ENCODE measurements at regions not wholly inside any gene's neighbourhood (a gene's known extent, or its start where the extent isn't known, plus 50 kb on each side); places are given as distances from the start of the nearest gene placed in this dataset.

DNA sequence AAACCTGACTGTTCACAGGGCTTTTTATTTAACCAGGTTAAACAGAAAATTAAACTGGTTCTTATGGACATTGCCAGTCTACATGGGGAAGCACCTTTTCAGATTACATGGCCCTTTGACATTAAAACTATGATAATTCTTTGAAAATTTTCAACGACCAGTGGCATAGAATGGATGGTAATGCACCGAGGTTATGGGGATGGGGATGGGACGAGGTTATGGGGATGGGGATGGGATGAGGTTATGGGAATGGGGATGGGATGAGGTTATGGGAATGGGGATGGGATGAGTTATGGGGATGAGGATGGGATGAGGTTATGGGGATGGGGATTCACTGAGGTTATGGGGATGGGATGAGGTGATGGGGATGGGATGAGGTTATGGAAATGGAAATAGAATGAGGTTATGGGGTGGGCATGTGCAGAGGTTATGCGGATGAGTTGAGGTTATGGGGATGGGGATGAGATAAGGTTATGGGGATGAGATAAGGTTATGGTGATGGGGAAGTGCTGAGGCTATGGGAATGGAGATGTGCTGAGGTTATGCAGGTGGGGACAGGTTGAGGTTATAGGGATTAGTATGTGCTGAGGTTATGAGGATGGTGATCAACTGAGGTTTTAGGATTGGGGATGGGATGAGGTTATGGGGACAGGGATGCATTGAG is 541.9 kb downstream of the CDH26 start:
- H3K9me2 ChIP-seq (replicated peaks; ENCODE audit: insufficient read depth, low read length) = no peaks in the 10 kb centered on the region
- H2AFZ ChIP-seq (ENCODE audit: low read length) = no peak overlapping the region
- H3K4me3 ChIP-seq (ENCODE audit: low read length) = no peak overlapping the region
- H3K27me3 ChIP-seq (ENCODE audit: low read length) = no peaks in the 10 kb centered on the region; the same call in 1 of the 2 replicates
- no peak overlapping the region for H3K9ac ChIP-seq (ENCODE audit: low read length)
- no peaks in the 10 kb centered on the region for H4K20me1 ChIP-seq (ENCODE audit: insufficient read depth, low read depth, low read length)
- no peak overlapping the region for H3K4me2 ChIP-seq (ENCODE audit: low read depth, low read length, poor library complexity, severe bottlenecking)
- H3K79me2 ChIP-seq (ENCODE audit: low read length) = no peaks in the 10 kb centered on the region
- H3K4me1 ChIP-seq (ENCODE audit: low read length) = no peaks in the 10 kb centered on the region
- H3K27ac ChIP-seq (ENCODE audit: low read length) = no peak overlapping the region
- no peaks in the 10 kb centered on the region for H3K36me3 ChIP-seq (ENCODE audit: insufficient read depth, low read length)
- H3K9me3 ChIP-seq (ENCODE audit: low read length) = no peaks in the 10 kb centered on the region
- no peak for DNase-seq

DNA sequence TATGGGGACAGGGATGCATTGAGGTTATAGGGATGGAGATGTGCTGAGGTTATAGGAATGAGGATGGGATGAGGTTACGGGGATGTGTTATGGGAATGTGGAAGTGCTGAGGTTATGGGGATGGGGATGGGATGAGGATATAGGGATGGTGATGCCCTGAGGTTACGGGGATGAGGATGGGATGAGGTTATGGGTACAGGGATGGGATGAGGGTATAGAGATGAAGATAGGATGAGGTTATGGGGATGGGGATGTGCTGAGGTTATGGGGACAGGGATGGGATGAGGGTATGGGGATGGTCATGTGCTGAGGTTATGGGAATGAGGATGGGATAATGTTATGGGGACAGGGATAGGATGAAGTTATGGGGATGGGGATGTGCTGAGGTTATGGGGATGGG is 542.8 kb downstream of the CDH26 start:
- H3K4me2 ChIP-seq (ENCODE audit: low read depth, low read length, poor library complexity, severe bottlenecking) = no peak overlapping the region
- no peaks in the 10 kb centered on the region for H3K36me3 ChIP-seq (ENCODE audit: insufficient read depth, low read length)
- no peak overlapping the region for H3K4me3 ChIP-seq (ENCODE audit: low read length)
- H3K79me2 ChIP-seq (ENCODE audit: low read length) = no peaks in the 10 kb centered on the region
- DNase-seq = no peak
- H3K27ac ChIP-seq (ENCODE audit: low read length) = no peak overlapping the region
- H3K27me3 ChIP-seq (ENCODE audit: low read length) = no peaks in the 10 kb centered on the region; the same call in 1 of the 2 replicates
- H3K9me2 ChIP-seq (replicated peaks; ENCODE audit: insufficient read depth, low read length) = no peaks in the 10 kb centered on the region
- no peak overlapping the region for H2AFZ ChIP-seq (ENCODE audit: low read length)
- H3K4me1 ChIP-seq (ENCODE audit: low read length) = no peaks in the 10 kb centered on the region
- H3K9me3 ChIP-seq (ENCODE audit: low read length) = no peaks in the 10 kb centered on the region
- no peak overlapping the region for H3K9ac ChIP-seq (ENCODE audit: low read length)
- H4K20me1 ChIP-seq (ENCODE audit: insufficient read depth, low read depth, low read length) = no peaks in the 10 kb centered on the region

DNA sequence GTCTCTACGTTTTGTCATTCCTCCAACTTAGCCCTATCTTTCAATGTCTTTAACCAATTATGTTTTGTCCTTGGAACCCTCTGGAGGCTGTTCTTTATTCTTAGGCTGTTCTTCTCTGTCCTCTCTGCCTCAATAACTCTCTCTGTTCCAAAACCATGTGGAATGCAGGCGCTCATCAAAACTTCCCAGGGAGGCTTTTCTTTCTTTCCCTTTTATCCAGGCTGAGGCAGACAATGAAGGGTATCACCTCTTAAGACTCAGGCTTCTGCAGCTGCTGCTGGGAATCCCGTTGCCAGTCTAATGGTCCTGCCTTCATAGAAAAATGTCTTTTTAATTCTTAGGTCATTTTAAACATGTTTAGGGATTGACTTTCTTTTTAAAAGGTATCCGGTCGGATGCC is 544.7 kb downstream of the CDH26 start:
- DNase-seq = no peak
- Histone ChIP-seq H3K27ac (ENCODE audit: low read length) (no peak overlapping the region), H4K20me1 (ENCODE audit: insufficient read depth, low read depth, low read length) (no peaks in the 10 kb centered on the region), H3K9me3 (ENCODE audit: low read length) (no peaks in the 10 kb centered on the region), H3K9me2 (replicated peaks; ENCODE audit: insufficient read depth, low read length) (no peaks in the 10 kb centered on the region), H3K36me3 (ENCODE audit: insufficient read depth, low read length) (no peaks in the 10 kb centered on the region), H2AFZ (ENCODE audit: low read length) (no peak overlapping the region), H3K4me2 (ENCODE audit: low read depth, low read length, poor library complexity, severe bottlenecking) (no peak overlapping the region), H3K4me1 (ENCODE audit: low read length) (no peaks in the 10 kb centered on the region), H3K4me3 (ENCODE audit: low read length) (no peak overlapping the region), H3K9ac (ENCODE audit: low read length) (no peak overlapping the region), H3K79me2 (ENCODE audit: low read length) (no peaks in the 10 kb centered on the region), H3K27me3 (ENCODE audit: low read length) (no peaks in the 10 kb centered on the region; the same call in 1 of the 2 replicates)

DNA sequence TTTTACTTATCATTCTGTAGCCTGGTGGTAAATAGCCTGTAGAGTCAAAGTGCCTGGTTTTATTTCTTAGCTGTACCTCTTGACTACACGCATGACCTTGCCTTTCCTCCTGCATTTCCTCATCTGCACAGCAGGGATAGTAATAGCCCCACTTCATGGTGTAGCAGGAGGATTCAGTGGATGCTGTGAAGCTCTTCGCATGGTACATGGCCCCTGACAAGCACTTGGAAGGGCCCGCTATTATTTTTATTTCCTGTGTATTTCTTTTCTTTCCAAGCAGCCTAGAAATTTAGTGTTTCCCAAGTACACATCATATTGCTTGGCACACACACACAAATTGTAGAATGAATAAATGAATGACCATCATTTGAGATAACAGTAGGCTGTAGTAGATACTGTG is 547.2 kb downstream of the CDH26 start:
- Histone ChIP-seq H3K27ac (ENCODE audit: low read length) (no peak overlapping the region), H3K4me3 (ENCODE audit: low read length) (no peak overlapping the region), H3K9ac (ENCODE audit: low read length) (no peak overlapping the region)

DNA sequence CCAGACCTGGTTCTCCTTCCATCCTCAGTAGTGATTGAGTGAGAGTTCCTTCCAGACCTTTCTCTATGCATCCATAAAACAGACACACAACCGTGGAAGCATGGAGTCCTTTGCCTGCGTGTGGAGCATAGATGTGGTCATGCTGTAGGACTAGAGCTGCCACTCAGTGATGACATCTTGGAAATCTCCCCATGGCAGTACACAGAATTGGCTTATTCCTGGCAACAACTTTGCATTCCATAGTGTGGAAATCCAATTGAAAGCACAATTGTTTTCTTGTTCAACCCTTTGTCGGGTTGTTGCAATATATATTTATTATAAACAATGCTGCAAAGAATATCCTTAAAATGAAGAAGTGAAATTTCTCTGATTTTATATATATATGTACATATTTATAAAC is 547.8 kb downstream of the CDH26 start:
- H3K27me3 ChIP-seq (ENCODE audit: low read length) = no peaks in the 10 kb centered on the region; the same call in 1 of the 2 replicates
- H4K20me1 ChIP-seq (ENCODE audit: insufficient read depth, low read depth, low read length) = no peaks in the 10 kb centered on the region
- H3K9me2 ChIP-seq (replicated peaks; ENCODE audit: insufficient read depth, low read length) = no peaks in the 10 kb centered on the region
- H3K9ac ChIP-seq (ENCODE audit: low read length) = no peak overlapping the region
- no peaks in the 10 kb centered on the region for H3K79me2 ChIP-seq (ENCODE audit: low read length)
- no peak overlapping the region for H2AFZ ChIP-seq (ENCODE audit: low read length)
- H3K4me1 ChIP-seq (ENCODE audit: low read length) = no peaks in the 10 kb centered on the region
- no peak overlapping the region for H3K4me2 ChIP-seq (ENCODE audit: low read depth, low read length, poor library complexity, severe bottlenecking)
- DNase-seq = no peak
- no peak overlapping the region for H3K27ac ChIP-seq (ENCODE audit: low read length)
- no peak overlapping the region for H3K4me3 ChIP-seq (ENCODE audit: low read length)
- no peaks in the 10 kb centered on the region for H3K36me3 ChIP-seq (ENCODE audit: insufficient read depth, low read length)
- H3K9me3 ChIP-seq (ENCODE audit: low read length) = no peaks in the 10 kb centered on the region

More for the DNA sequence above, 547.2 kb downstream of the CDH26 start:
- Histone ChIP-seq H3K4me2 (ENCODE audit: low read depth, low read length, poor library complexity, severe bottlenecking) (no peak overlapping the region), H3K9me3 (ENCODE audit: low read length) (no peaks in the 10 kb centered on the region), H3K27me3 (ENCODE audit: low read length) (no peaks in the 10 kb centered on the region; the same call in 1 of the 2 replicates), H3K9me2 (replicated peaks; ENCODE audit: insufficient read depth, low read length) (no peaks in the 10 kb centered on the region), H3K79me2 (ENCODE audit: low read length) (no peaks in the 10 kb centered on the region), H3K4me1 (ENCODE audit: low read length) (no peaks in the 10 kb centered on the region), H3K36me3 (ENCODE audit: insufficient read depth, low read length) (no peaks in the 10 kb centered on the region), H2AFZ (ENCODE audit: low read length) (no peak overlapping the region), H4K20me1 (ENCODE audit: insufficient read depth, low read depth, low read length) (no peaks in the 10 kb centered on the region)
- no peak for DNase-seq

DNA sequence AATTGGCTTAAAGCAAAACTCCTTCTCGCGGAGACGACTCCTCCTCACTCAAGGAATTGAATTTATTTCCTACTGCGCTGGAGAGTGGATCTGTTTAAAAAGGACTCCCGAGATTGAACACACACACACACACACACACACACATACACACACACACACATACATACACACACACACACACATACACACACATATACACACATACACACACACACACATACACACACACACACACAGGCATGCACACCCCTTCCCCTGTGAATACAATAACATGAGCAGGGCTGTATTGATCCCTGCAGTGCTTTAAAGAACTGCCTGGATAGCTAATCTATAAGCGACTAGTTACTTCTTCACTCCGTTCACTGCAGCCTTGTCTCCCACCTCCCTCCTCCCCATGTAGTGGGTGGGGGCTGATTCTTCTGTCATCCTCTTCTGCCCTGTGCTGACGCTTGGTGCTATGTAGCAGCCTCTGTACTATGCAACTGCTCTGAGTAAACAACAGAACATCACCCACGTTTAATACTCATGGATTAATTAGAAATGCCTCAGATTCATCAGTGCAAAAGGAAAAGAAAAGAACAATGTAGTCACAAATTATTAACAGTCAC is 549.0 kb downstream of the CDH26 start:
- Histone ChIP-seq H3K9me2 (replicated peaks; ENCODE audit: insufficient read depth, low read length) (no peaks in the 10 kb centered on the region), H3K27ac (ENCODE audit: low read length) (no peak overlapping the region), H3K9ac (ENCODE audit: low read length) (no peak overlapping the region), H3K4me3 (ENCODE audit: low read length) (no peak overlapping the region), H4K20me1 (ENCODE audit: insufficient read depth, low read depth, low read length) (no peaks in the 10 kb centered on the region), H3K27me3 (ENCODE audit: low read length) (no peaks in the 10 kb centered on the region; the same call in 1 of the 2 replicates), H3K4me1 (ENCODE audit: low read length) (no peaks in the 10 kb centered on the region), H3K4me2 (ENCODE audit: low read depth, low read length, poor library complexity, severe bottlenecking) (no peak overlapping the region), H3K36me3 (ENCODE audit: insufficient read depth, low read length) (no peaks in the 10 kb centered on the region), H3K79me2 (ENCODE audit: low read length) (no peaks in the 10 kb centered on the region), H3K9me3 (ENCODE audit: low read length) (no peaks in the 10 kb centered on the region), H2AFZ (ENCODE audit: low read length) (no peak overlapping the region)
- no peak for DNase-seq

DNA sequence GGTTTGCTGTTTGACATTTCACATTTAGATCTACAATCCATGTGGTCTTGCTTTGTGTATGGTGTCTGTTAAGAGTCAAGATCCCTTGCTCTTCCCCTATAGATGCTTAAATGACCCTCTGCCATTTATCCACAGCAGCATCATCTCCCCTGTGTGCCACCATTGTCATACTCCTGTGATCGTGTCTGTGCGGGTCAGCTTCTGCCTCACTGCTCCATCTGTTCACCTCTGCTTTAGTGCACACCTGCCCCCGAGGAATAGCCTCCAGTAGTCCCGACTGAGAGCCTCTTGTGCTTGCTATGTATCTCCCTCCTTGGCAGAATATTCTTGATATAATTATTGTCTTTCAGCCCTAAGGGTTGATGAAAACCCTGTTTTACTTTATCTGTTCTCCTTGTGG is 551.2 kb downstream of the CDH26 start:
- no peak overlapping the region for H3K4me3 ChIP-seq (ENCODE audit: low read length)
- H4K20me1 ChIP-seq (ENCODE audit: insufficient read depth, low read depth, low read length) = no peaks in the 10 kb centered on the region
- H3K79me2 ChIP-seq (ENCODE audit: low read length) = no peaks in the 10 kb centered on the region
- no peak overlapping the region for H3K9ac ChIP-seq (ENCODE audit: low read length)
- H3K4me1 ChIP-seq (ENCODE audit: low read length) = no peaks in the 10 kb centered on the region
- DNase-seq = no peak
- no peaks in the 10 kb centered on the region for H3K27me3 ChIP-seq (ENCODE audit: low read length)
- H3K27ac ChIP-seq (ENCODE audit: low read length) = no peak overlapping the region
- no peak overlapping the region for H3K4me2 ChIP-seq (ENCODE audit: low read depth, low read length, poor library complexity, severe bottlenecking)
- H2AFZ ChIP-seq (ENCODE audit: low read length) = no peak overlapping the region
- no peaks in the 10 kb centered on the region for H3K9me2 ChIP-seq (replicated peaks; ENCODE audit: insufficient read depth, low read length)
- no peaks in the 10 kb centered on the region for H3K9me3 ChIP-seq (ENCODE audit: low read length)
- H3K36me3 ChIP-seq (ENCODE audit: insufficient read depth, low read length) = no peaks in the 10 kb centered on the region

DNA sequence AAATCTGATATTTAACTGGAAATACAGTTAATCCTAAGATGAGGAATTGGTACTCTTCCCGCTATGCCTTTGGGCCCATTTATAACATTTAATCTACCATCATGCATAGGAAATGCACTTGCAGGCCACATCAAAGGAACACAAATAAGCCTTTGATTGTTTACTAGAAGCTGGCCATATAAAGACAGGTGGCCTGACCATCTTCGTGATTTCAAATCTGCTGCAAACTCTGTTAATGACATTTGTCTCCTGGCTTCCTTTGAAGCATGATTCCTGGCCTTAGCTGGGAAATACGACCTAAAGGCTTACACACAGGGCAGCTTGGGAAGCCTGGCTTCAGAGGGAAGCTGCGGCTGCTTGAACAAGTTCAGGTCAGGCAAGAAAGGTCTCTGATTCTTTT is 552.1 kb downstream of the CDH26 start:
- Histone ChIP-seq H3K27ac (ENCODE audit: low read length) (no peak overlapping the region), H3K9me3 (ENCODE audit: low read length) (no peaks in the 10 kb centered on the region), H4K20me1 (ENCODE audit: insufficient read depth, low read depth, low read length) (no peaks in the 10 kb centered on the region), H3K4me1 (ENCODE audit: low read length) (no peaks in the 10 kb centered on the region), H3K79me2 (ENCODE audit: low read length) (no peaks in the 10 kb centered on the region), H3K27me3 (ENCODE audit: low read length) (no peaks in the 10 kb centered on the region), H3K9me2 (replicated peaks; ENCODE audit: insufficient read depth, low read length) (no peaks in the 10 kb centered on the region), H2AFZ (ENCODE audit: low read length) (no peak overlapping the region), H3K4me3 (ENCODE audit: low read length) (no peak overlapping the region), H3K4me2 (ENCODE audit: low read depth, low read length, poor library complexity, severe bottlenecking) (no peak overlapping the region), H3K9ac (ENCODE audit: low read length) (no peak overlapping the region), H3K36me3 (ENCODE audit: insufficient read depth, low read length) (no peaks in the 10 kb centered on the region)
- no peak for DNase-seq
